ENCODE measurements at regions not wholly inside any gene's neighbourhood (a gene's known extent, or its start where the extent isn't known, plus 50 kb on each side); places are given as distances from the start of the nearest gene placed in this dataset.
A peak's percentile ranks its signal among the peaks of the same experiment; 100 is the strongest.
"Not testable (repeated sequence)": the region's sequence is repeated elsewhere in the genome, so short reads cannot be mapped to it uniquely, and the experiment has no call there.

DNA sequence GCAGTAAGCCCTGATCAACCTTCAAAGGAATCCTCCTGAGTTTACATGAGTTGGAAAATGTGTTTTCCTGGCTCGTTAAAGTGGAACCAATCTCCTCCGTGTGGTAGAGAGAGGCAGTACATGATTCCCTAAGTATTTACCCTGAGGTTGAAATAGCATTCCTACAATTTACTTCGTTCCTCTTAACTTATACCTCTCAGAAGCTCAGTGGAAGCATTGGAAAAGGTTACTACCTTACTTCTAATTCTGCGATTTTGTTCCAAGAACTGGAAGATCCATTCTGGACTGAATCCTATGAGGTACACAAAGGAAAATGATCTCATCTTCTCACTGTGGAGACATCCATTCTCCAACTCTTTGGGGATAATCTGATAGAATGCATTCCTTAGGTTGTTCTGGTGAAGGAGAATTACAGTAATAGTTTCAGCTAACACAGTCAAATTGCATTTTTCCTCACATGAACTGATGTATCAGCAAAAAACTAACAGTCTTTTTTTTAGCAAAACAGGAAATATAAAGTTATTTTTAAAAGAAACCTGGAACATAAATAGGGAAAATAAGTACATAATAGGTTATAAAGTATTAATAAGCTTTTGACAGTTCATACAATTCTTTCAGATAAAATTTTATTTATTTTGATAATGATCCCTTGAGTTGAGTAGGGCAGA lies 475.6 kb downstream of the PDZRN4 start:
- peak; percentile 3 for DNase-seq (ENCODE audit: low read depth)

GRCh38 chr12:41661141-41661765 lies 473.1 kb downstream of the PDZRN4 start:
- no peak for DNase-seq (ENCODE audit: low read depth)

GRCh38 chr12:41656454-41656853 lies 468.3 kb downstream of the PDZRN4 start:
- DNase-seq (ENCODE audit: low read depth): no peak

- no peak for DNase-seq (ENCODE audit: low read depth)
Observed at GRCh38 chr12:41653386-41654326, 465.5 kb downstream of the PDZRN4 start.

GRCh38 chr12:41652981-41653380 lies 464.9 kb downstream of the PDZRN4 start:
- DNase-seq (ENCODE audit: low read depth): no peak

GRCh38 chr12:41645624-41646023 lies 457.5 kb downstream of the PDZRN4 start:
- no peak for DNase-seq (ENCODE audit: low read depth)

GRCh38 chr12:41642808-41643207 lies 454.7 kb downstream of the PDZRN4 start:
- DNase-seq (ENCODE audit: low read depth): not testable (repeated sequence)

DNA sequence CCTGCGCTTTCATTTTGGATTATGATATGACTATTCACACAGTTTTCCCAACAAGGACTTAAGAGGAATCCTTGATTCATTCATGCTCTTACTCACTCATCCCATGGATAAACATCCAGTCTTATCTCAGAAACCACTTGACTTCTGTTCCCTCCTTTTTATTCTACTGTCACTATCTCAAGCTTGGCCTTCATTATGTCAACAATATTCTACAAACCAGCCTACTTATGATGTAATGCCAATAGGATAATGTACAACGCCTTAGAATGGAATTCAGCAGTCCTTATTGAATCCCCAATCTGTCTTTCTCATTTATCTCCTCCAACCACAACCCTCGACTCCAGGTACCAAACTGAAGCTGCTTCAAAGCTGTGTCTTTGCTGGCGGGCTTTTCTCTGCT lies 448.5 kb downstream of the PDZRN4 start:
- DNase-seq (ENCODE audit: low read depth): no peak

DNA sequence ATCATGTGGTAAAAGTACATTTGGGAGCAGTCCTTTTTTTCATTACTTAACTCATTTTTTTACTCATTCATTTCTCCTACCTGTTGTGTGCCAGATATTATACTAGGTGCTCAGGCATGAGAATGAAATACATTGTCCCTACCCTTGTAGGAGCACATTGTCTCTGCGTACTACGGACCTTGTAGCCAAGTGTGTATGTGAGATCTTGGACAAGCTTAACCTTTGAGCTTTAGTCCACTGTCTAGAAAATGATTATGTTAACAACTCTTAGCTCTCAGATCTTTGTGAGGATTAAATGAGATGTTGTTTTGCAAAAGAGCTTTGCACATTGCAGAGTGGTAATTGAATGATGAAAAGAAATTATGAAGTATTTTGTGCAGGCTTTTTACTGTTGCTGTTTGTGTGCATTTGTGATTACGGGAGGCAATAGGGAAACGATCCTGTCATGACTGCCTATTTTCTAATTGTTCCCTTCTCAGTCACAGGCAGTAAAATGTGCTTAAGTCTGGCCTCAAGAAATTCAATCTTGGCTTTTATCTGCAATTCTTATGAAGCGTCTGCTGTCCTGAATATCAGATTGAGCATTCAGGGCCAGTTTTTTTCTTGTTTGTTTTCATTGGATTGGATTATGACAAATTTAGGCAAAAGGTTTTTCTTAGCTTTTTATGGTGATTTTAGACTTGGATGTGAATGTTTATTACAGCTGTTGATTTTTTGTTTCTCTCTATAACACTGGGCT lies 447.7 kb downstream of the PDZRN4 start:
- DNase-seq (ENCODE audit: low read depth): no peak

- no peak for DNase-seq (ENCODE audit: low read depth)
Observed at GRCh38 chr12:41634091-41634490, 446.0 kb downstream of the PDZRN4 start.

GRCh38 chr12:41629611-41630010 lies 441.5 kb downstream of the PDZRN4 start:
- no peak for DNase-seq (ENCODE audit: low read depth)

- no peak for DNase-seq (ENCODE audit: low read depth)
Observed at GRCh38 chr12:41627476-41627875, 439.4 kb downstream of the PDZRN4 start.

GRCh38 chr12:41624571-41624970 lies 436.5 kb downstream of the PDZRN4 start:
- no peak for DNase-seq (ENCODE audit: low read depth)

Data from stromal cell of bone marrow (primary cell).